IPS-20b (cell line): ENCODE measurements at regions not wholly inside any gene's neighbourhood (a gene's known extent, or its start where the extent isn't known, plus 50 kb on each side); places are given as distances from the start of the nearest gene placed in this dataset.

Source experiments
- H3K27ac ChIP-seq: one replicate; pipeline ENCODE4 v1.5.1; 2013; ENCODE audit warnings: low read length
- H3K27me3 ChIP-seq: 2 replicates; pipeline ENCODE4 v1.6.1; 2013; ENCODE audit warnings: mild to moderate bottlenecking, low read length, inconsistent platforms; ENCODE audit not compliant: insufficient read depth
- H3K36me3 ChIP-seq: 2 replicates; pipeline ENCODE4 v1.6.1; 2013; ENCODE audit warnings: low read depth, mild to moderate bottlenecking, inconsistent platforms, low read length, moderate library complexity; ENCODE audit not compliant: insufficient read depth
- H3K4me1 ChIP-seq: 2 replicates; pipeline ENCODE4 v1.6.1; 2013; ENCODE audit warnings: mild to moderate bottlenecking, control low read depth, inconsistent platforms, low read length, moderate library complexity; ENCODE audit not compliant: insufficient read depth
- H3K4me3 ChIP-seq: 2 replicates; pipeline ENCODE4 v1.5.1; 2013; ENCODE audit warnings: mild to moderate bottlenecking, low read length, inconsistent platforms
- H3K9ac ChIP-seq: 2 replicates; pipeline ENCODE4 v1.6.1; 2013; ENCODE audit warnings: low read depth, mild to moderate bottlenecking, inconsistent platforms, low read length, moderate library complexity
- H3K9me3 ChIP-seq: 2 replicates; pipeline ENCODE4 v1.6.1; 2013; ENCODE audit warnings: mild to moderate bottlenecking, low read depth, low read length, inconsistent platforms; ENCODE audit not compliant: insufficient read depth

- Histone ChIP-seq H3K4me3 (no peak overlapping the region), H3K36me3 (no peaks in the 10 kb centered on the region), H3K27me3 (no peaks in the 10 kb centered on the region), H3K9ac (no peak overlapping the region), H3K9me3 (no peaks in the 10 kb centered on the region), H3K27ac (no peak overlapping the region), H3K4me1 (no peaks in the 10 kb centered on the region)
Measured at GRCh38 chr10:90175161-90175681, 473.8 kb downstream of the KIF20B start.

DNA sequence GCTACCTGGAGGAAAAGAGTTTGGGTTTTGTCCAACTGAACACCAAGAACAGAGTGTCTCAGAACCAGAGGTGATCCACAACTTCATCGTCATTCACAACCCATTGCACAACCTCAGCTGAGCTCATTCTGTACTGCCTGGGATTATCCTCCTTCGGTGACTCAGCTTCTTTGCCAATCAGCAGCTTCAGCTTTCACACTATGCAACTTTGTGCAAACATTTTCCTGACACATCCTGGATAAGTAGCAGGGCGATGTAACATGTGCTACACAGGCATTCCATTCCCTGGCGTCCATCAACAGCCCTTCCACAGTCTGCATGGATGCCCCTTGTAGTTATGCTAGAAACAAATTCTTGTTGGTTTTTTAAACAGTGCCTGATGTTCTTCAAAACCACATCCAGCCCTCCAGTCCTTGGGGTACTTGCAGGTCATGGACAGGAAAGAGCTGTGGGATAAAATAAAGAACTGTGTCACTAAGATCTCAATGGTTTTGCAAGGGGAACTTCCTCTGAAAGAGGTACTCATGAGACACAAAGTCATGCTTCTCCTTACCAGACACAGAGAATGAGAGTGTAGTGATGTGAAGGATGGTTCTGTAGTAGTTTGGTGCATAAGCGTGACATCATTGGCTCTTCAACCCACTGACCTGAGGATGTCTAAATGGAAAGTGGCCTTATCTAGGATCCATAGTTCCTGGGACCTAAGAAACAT lies 478.5 kb downstream of the KIF20B start:
- no peaks in the 10 kb centered on the region for H3K27me3 ChIP-seq
- no peaks in the 10 kb centered on the region for H3K36me3 ChIP-seq
- H3K27ac ChIP-seq, result no peak overlapping the region
- no peak overlapping the region for H3K9ac ChIP-seq
- no peaks in the 10 kb centered on the region for H3K9me3 ChIP-seq
- H3K4me3 ChIP-seq, result no peak overlapping the region
- no peaks in the 10 kb centered on the region for H3K4me1 ChIP-seq

DNA sequence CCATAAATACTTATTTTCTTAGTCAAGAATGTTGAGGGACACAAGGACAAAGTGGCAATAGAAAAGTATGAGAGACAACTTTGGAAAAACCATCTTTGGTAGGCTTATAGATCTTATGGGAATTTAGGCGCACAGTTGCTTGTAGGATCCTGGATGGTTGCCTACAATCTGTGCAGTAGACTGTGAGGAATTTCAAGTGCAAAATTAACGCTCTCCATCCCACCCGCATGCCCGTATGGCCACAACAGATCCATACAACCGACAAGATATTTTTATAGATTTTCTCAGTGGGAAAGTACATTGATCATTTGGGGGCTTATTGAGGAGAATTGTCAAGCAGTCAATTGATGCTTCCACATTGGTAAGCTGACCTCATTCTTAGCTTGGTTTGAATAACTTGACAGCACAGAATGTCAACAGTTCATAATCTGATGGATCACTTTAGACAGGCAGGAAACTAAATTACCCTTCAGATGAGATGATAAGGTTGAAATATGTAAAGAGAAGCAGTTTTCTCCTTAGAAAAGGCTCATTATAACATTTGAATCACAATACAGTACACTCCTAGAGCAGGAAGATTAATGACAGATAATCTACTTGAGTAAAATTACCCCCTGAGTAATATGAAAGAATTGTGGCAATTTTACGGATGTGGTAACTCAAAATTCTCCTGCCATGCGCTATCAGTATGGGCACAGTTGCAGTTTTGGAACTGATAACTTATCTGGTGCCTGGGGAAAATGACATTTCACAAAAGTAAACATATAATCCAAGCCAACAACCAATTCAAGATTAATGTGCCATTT lies 479.7 kb downstream of the KIF20B start:
- Histone ChIP-seq H3K9me3 (no peaks in the 10 kb centered on the region), H3K4me1 (no peaks in the 10 kb centered on the region), H3K27ac (no peak overlapping the region)

GRCh38 chr10:90192825-90193224 lies 491.4 kb downstream of the KIF20B start:
- Histone ChIP-seq H3K9me3 (no peaks in the 10 kb centered on the region), H3K4me3 (no peak overlapping the region), H3K27ac (no peak overlapping the region), H3K27me3 (no peaks in the 10 kb centered on the region), H3K4me1 (no peaks in the 10 kb centered on the region), H3K9ac (no peak overlapping the region), H3K36me3 (no peaks in the 10 kb centered on the region)

More for the DNA sequence above, 479.7 kb downstream of the KIF20B start:
- Histone ChIP-seq H3K4me3 (no peak overlapping the region), H3K36me3 (no peaks in the 10 kb centered on the region), H3K9ac (no peak overlapping the region), H3K27me3 (no peaks in the 10 kb centered on the region)

GRCh38 chr10:90193240-90193985 lies 492.0 kb downstream of the KIF20B start:
- H3K27ac ChIP-seq, result no peak overlapping the region
- H3K4me3 ChIP-seq, result no peak overlapping the region
- no peak overlapping the region for H3K9ac ChIP-seq
- no peaks in the 10 kb centered on the region for H3K36me3 ChIP-seq
- H3K4me1 ChIP-seq, result no peaks in the 10 kb centered on the region
- no peaks in the 10 kb centered on the region for H3K27me3 ChIP-seq
- no peaks in the 10 kb centered on the region for H3K9me3 ChIP-seq

DNA sequence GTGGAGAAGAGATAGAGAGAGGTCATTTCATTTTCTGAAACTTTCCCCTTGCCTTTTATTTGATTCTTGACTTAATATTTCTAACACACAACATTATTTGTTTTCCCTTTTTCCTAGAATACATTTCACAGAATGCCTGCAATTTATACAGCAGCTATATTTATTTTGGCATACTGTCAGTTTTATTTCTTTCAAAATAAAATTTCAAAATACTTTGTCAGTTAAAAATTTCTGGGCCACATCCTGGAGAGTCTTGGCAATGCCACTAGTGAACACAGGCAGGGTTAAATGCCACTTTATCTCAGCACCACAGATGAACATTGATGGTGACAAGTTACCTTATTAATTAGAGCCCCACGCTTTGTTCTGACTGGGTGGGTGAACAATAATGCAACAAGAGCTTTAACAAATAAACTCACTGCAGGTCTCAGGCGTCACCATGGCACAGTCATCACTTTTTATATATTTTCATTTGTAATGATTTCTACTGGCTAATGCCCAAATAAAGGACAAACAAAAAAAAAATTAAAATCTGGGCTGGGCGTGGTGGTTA lies 494.0 kb downstream of the KIF20B start:
- no peak overlapping the region for H3K27ac ChIP-seq
- H3K36me3 ChIP-seq, result no peaks in the 10 kb centered on the region
- H3K9ac ChIP-seq, result no peak overlapping the region
- H3K4me3 ChIP-seq, result no peak overlapping the region
- H3K4me1 ChIP-seq, result no peaks in the 10 kb centered on the region
- no peaks in the 10 kb centered on the region for H3K9me3 ChIP-seq
- H3K27me3 ChIP-seq, result no peaks in the 10 kb centered on the region

GRCh38 chr10:90197766-90198165 lies 496.4 kb downstream of the KIF20B start:
- H3K36me3 ChIP-seq, result no peaks in the 10 kb centered on the region
- H3K9ac ChIP-seq, result no peak overlapping the region
- H3K4me1 ChIP-seq, result no peaks in the 10 kb centered on the region
- H3K9me3 ChIP-seq, result no peaks in the 10 kb centered on the region
- no peaks in the 10 kb centered on the region for H3K27me3 ChIP-seq
- no peak overlapping the region for H3K4me3 ChIP-seq
- no peak overlapping the region for H3K27ac ChIP-seq

- Histone ChIP-seq H3K4me1 (no peaks in the 10 kb centered on the region), H3K36me3 (no peaks in the 10 kb centered on the region), H3K9ac (no peak overlapping the region), H3K4me3 (no peak overlapping the region), H3K27ac (no peak overlapping the region), H3K27me3 (no peaks in the 10 kb centered on the region), H3K9me3 (no peaks in the 10 kb centered on the region)
Measured at GRCh38 chr10:90199093-90199492, 497.7 kb downstream of the KIF20B start.

- Histone ChIP-seq H3K9ac (no peak overlapping the region), H3K36me3 (no peaks in the 10 kb centered on the region), H3K27ac (no peak overlapping the region), H3K27me3 (no peaks in the 10 kb centered on the region), H3K4me1 (no peaks in the 10 kb centered on the region), H3K9me3 (no peaks in the 10 kb centered on the region), H3K4me3 (no peak overlapping the region)
Measured at GRCh38 chr10:90199513-90199912, 498.1 kb downstream of the KIF20B start.

- Histone ChIP-seq H3K4me3 (no peak overlapping the region), H3K4me1 (peaks cover 3% of the 10 kb centered on the region; the same call in 1 of the 2 replicates), H3K27ac (no peak overlapping the region), H3K9me3 (no peaks in the 10 kb centered on the region), H3K27me3 (no peaks in the 10 kb centered on the region), H3K36me3 (no peaks in the 10 kb centered on the region), H3K9ac (no peak overlapping the region)
Measured at GRCh38 chr10:90204131-90204955, 503.0 kb downstream of the KIF20B start.

GRCh38 chr10:90204956-90205314 lies 503.5 kb downstream of the KIF20B start:
- peaks cover 3% of the 10 kb centered on the region; the same call in 1 of the 2 replicates for H3K4me1 ChIP-seq
- H3K4me3 ChIP-seq, result no peak overlapping the region
- no peaks in the 10 kb centered on the region for H3K36me3 ChIP-seq
- H3K27me3 ChIP-seq, result no peaks in the 10 kb centered on the region
- H3K9me3 ChIP-seq, result no peaks in the 10 kb centered on the region
- no peak overlapping the region for H3K9ac ChIP-seq
- H3K27ac ChIP-seq, result no peak overlapping the region
